HepG2 (cell line): ENCODE measurements at regions not wholly inside any gene's neighbourhood (a gene's known extent, or its start where the extent isn't known, plus 50 kb on each side); places are given as distances from the start of the nearest gene placed in this dataset.

Source experiments
- ATAC-seq: fragments of 200-7000 bp; cut with Tn5 transposase; 3 replicates; pipeline ENCODE4 v1.9.1; 2020; ENCODE audit warnings: mild to moderate bottlenecking, moderate library complexity
- BruUV-seq: library from RNA; stranded (reverse); fragments of 400-500 nt; replicated peaks from 2 replicates; lab custom pipeline; 2021; lab: Mats Ljungman, UMichigan
- CTCF ChIA-PET: fragments of 300-600 bp; formaldehyde crosslinking; extraction: SDS; loops from one replicate; lab custom pipeline; 2021; ENCODE audit warnings: low total read pairs, inconsistent platforms, low intra/inter-chr PET ratio; lab: Yijun Ruan, JAX
- POLR2A ChIA-PET: fragments of 350-600 bp; sonication (Branson Sonifier 250); formaldehyde crosslinking; loops from one replicate; lab custom pipeline; 2020; ENCODE audit warnings: antibody characterized with exemption, inconsistent platforms; lab: Yijun Ruan, JAX
- DNase-seq: peaks from one replicate; pipeline ENCODE4 v3.0.0-alpha.2; 2015; ENCODE audit warnings: low spot score
- FAIRE-seq: peaks from 3 replicates; lab custom pipeline; 2011; peaks lifted over from hg19 to GRCh38; lab: Jason Lieb, UNC
- H2AFZ ChIP-seq: one replicate; pipeline ENCODE4 v1.6.1; 2011; ENCODE audit warnings: low read length, inconsistent platforms
- H3K27ac ChIP-seq: fragments of 300-600 bp; 3 replicates; pipeline ENCODE4 v1.8.0; 2011; ENCODE audit warnings: mixed run types, mild to moderate bottlenecking, mixed read lengths, low read length, inconsistent platforms; ENCODE audit not compliant: insufficient read depth; ENCODE audit errors: extremely low read length
- H3K27me3 ChIP-seq, 2 experiments: fragments of 200-600 bp in 1 of 2; 2 replicates in 1 of 2; 3 replicates in 1 of 2; pipeline versions ENCODE4 v1.6.0 to v1.8.0; 2011; ENCODE audit warnings: low read length in 2 of 2, mild to moderate bottlenecking in 2 of 2, moderate library complexity in 2 of 2, inconsistent platforms in 1 of 2; ENCODE audit not compliant: insufficient read depth in 2 of 2, control insufficient read depth in 1 of 2
- H3K36me3 ChIP-seq, 2 experiments: fragments of 200-600 bp in 1 of 2; replicated peaks in 1 of 2; 2 replicates in 1 of 2; 3 replicates in 1 of 2; pipeline versions ENCODE4 v1.5.1 to v1.8.0; 2011; ENCODE audit warnings: low read length in 2 of 2, inconsistent platforms in 1 of 2; ENCODE audit not compliant: insufficient read depth in 2 of 2, control insufficient read depth in 1 of 2
- H3K4me1 ChIP-seq: 2 replicates; pipeline ENCODE4 v1.5.1; 2012; ENCODE audit warnings: low read length, inconsistent platforms; ENCODE audit not compliant: insufficient read depth
- H3K4me2 ChIP-seq: 2 replicates; pipeline ENCODE4 v1.6.0; 2011; ENCODE audit warnings: low read depth, low read length, inconsistent platforms
- H3K4me3 ChIP-seq, 3 experiments: fragments of 200-600 bp in 1 of 3; sonication (generic), shearing (Covaris generic) in 1 of 3; replicated peaks in 1 of 3; 2 replicates each; pipeline ENCODE4 v1.5.1; 2011 to 2016; ENCODE audit warnings: low read length in 3 of 3, inconsistent platforms in 2 of 3, low read depth in 2 of 3, mild to moderate bottlenecking in 2 of 3, control low read depth in 1 of 3, mixed read lengths in 1 of 3; ENCODE audit not compliant: insufficient read depth in 1 of 3
- H3K79me2 ChIP-seq: one replicate; pipeline ENCODE4 v1.6.1; 2011; ENCODE audit warnings: low read length, inconsistent platforms; ENCODE audit not compliant: insufficient read depth
- H3K9ac ChIP-seq: 2 replicates; pipeline ENCODE4 v1.6.0; 2011; ENCODE audit warnings: mild to moderate bottlenecking, low read depth, low read length, inconsistent platforms; ENCODE audit not compliant: insufficient read depth
- H3K9me3 ChIP-seq: 2 replicates; pipeline ENCODE4 v1.5.1; 2012; ENCODE audit warnings: mild to moderate bottlenecking, low read length
- H4K20me1 ChIP-seq: 2 replicates; pipeline ENCODE4 v1.6.0; 2011; ENCODE audit warnings: inconsistent platforms, mild to moderate bottlenecking, low read length, moderate library complexity; ENCODE audit not compliant: insufficient read depth
- ATRX ChIP-seq: sonication (generic); formaldehyde crosslinking; IDR thresholded peaks from 2 replicates; pipeline ENCODE4 v1.4.0; 2020; ENCODE audit warnings: missing genetic modification reagents, borderline replicate concordance
- FUBP1 ChIP-seq: sonication (generic); formaldehyde crosslinking; IDR thresholded peaks from 2 replicates; pipeline ENCODE4 v1.5.1; 2020; ENCODE audit warnings: missing genetic modification reagents, mild to moderate bottlenecking, borderline replicate concordance
- KAT8 ChIP-seq: IDR thresholded peaks from 2 replicates; pipeline ENCODE4 v1.6.1; 2016; ENCODE audit warnings: missing genetic modification reagents, missing compliant biosample characterization
- MXD1 ChIP-seq: sonication (generic); formaldehyde crosslinking; IDR thresholded peaks from 2 replicates; pipeline ENCODE4 v1.4.0; 2020; ENCODE audit warnings: mild to moderate bottlenecking, missing genetic modification reagents
- NCOR1 ChIP-seq: fragments of 200-600 bp; sonication (generic); IDR thresholded peaks from 2 replicates; pipeline ENCODE4 v1.7.0; 2017; ENCODE audit warnings: antibody characterized with exemption, low read length, borderline replicate concordance
- SMARCE1 ChIP-seq: fragments of 450-650 bp; IDR thresholded peaks from 2 replicates; pipeline ENCODE4 v1.6.1; 2017; ENCODE audit warnings: borderline replicate concordance
- SSRP1 ChIP-seq: IDR thresholded peaks from 2 replicates; pipeline ENCODE4 v1.6.1; 2016; ENCODE audit warnings: control low read depth
- ZBTB26 ChIP-seq: IDR thresholded peaks from 2 replicates; pipeline ENCODE4 v1.6.1; 2016; ENCODE audit warnings: missing compliant biosample characterization, missing genetic modification reagents, borderline replicate concordance
- ZMAT3 ChIP-seq: sonication (generic); formaldehyde crosslinking; conservative IDR thresholded peaks from 2 replicates; pipeline ENCODE4 v1.7.0; 2021; ENCODE audit warnings: missing genetic modification reagents
- ZNF230 ChIP-seq: sonication (generic); formaldehyde crosslinking; IDR thresholded peaks from 2 replicates; pipeline ENCODE4 v1.4.0; 2020; ENCODE audit warnings: mild to moderate bottlenecking, missing genetic modification reagents
- ZNF280B ChIP-seq: sonication (generic); formaldehyde crosslinking; IDR thresholded peaks from 2 replicates; pipeline ENCODE4 v1.5.0; 2020; ENCODE audit warnings: missing genetic modification reagents, mild to moderate bottlenecking, borderline replicate concordance
- ZNF775 ChIP-seq: sonication (generic); formaldehyde crosslinking; IDR thresholded peaks from 2 replicates; pipeline ENCODE4 v1.4.0; 2020; ENCODE audit warnings: missing genetic modification reagents, mild to moderate bottlenecking, moderate library complexity, borderline replicate concordance
- ZNF839 ChIP-seq: sonication (generic); formaldehyde crosslinking; IDR thresholded peaks from 2 replicates; pipeline ENCODE4 v1.4.0; 2020; ENCODE audit warnings: missing genetic modification reagents, mild to moderate bottlenecking, borderline replicate concordance
- ZSCAN31 ChIP-seq: sonication (generic); formaldehyde crosslinking; IDR thresholded peaks from 2 replicates; pipeline ENCODE4 v1.5.0; 2020; ENCODE audit warnings: low read depth, mild to moderate bottlenecking, missing genetic modification reagents
- WGBS: methylation state at CpG from one replicate; pipeline ENCODE4 v1.1.6; 2017; ENCODE audit warnings: low lambda C conversion rate; 5-methylcytosine and 5-hydroxymethylcytosine counted together
- in situ Hi-C: cut with HindIII; loops from 2 replicates; pipeline ENCODE4 v1.10.0; 2017; ENCODE audit warnings: low pct_unique_long_range_greater_than_20kb; ENCODE audit not compliant: extremely low pct_ligation_motif_present
- intact Hi-C: fragments of 100-400 bp; cut with micrococcal nuclease; formaldehyde crosslinking; loops from one replicate; pipeline ENCODE4 v1.10.0; 2022; ENCODE audit not compliant: unreplicated experiment

- Histone ChIP-seq H3K9ac (no peak overlapping the region), H3K4me2 (no peak overlapping the region), H2AFZ (no peak overlapping the region), H3K27me3 (no peaks in the 10 kb centered on the region), H3K9me3 (peaks cover 68% of the 10 kb centered on the region), H3K27ac (no peak overlapping the region), H3K4me3 (no peak overlapping the region), H3K79me2 (no peaks in the 10 kb centered on the region), H3K4me1 (no peaks in the 10 kb centered on the region), H4K20me1 (no peaks in the 10 kb centered on the region), H3K36me3 (no peaks in the 10 kb centered on the region)
- FAIRE-seq (no peak), ATAC-seq (no peak), DNase-seq (no peak)
- no peak for TF ChIP-seq ZSCAN31
- TF ChIP-seq ZNF839 (CRISPR knock-in tag) = no peak
- no peak for TF ChIP-seq MXD1
- TF ChIP-seq KAT8 (CRISPR knock-in tag) = no peak
- no peak for TF ChIP-seq ZNF775 (CRISPR knock-in tag)
- TF ChIP-seq FUBP1 (CRISPR knock-in tag) = no peak
- TF ChIP-seq ATRX (CRISPR knock-in tag) = no peak
- no peak for TF ChIP-seq ZNF280B
- TF ChIP-seq SMARCE1 = no peak
- TF ChIP-seq ZMAT3 (CRISPR knock-in tag) = no peak
- TF ChIP-seq ZBTB26 (CRISPR knock-in tag) = no peak
- TF ChIP-seq SSRP1 (CRISPR knock-in tag) = no peak
- no peak for TF ChIP-seq NCOR1
- TF ChIP-seq ZNF230 (CRISPR knock-in tag) = no peak
- ChIA-PET CTCF (no interaction called here), POLR2A (no interaction called here)
- 41% methylated on average over 4 of the region's 4 CpGs for WGBS
- no TSS peak for BruUV-seq
- in situ Hi-C loops = no loop called here
- intact Hi-C loops = loop anchor here (5.0 kb wide), 1 partner anchor 227 kb away; no protein-coding TSS in a partner anchor
These were observed 743.2 kb upstream of the NCAM2 start for GRCh38 chr21:20254964-20255363.
